Esophagus muscularis mucosa (tissue), 4 donors: ENCODE measurements at regions not wholly inside any gene's neighbourhood (a gene's known extent, or its start where the extent isn't known, plus 50 kb on each side); places are given as distances from the start of the nearest gene placed in this dataset.
"Not testable (repeated sequence)": the region's sequence is repeated elsewhere in the genome, so short reads cannot be mapped to it uniquely, and the experiment has no call there.

Experiments
- DNase-seq: peaks from one replicate; pipeline ENCODE4 v3.0.0-alpha.2; 2017; ENCODE audit errors: extremely low spot score
- H3K27ac ChIP-seq, 4 donors: fragments of 200-600 bp; sonication (generic); replicated peaks in 1 of 4; 1 replicate in 3 of 4; 2 replicates in 1 of 4; pipeline ENCODE4 v1.5.1; 2016 to 2019; ENCODE audit warnings: mild to moderate bottlenecking in 1 of 4
- H3K27me3 ChIP-seq, 4 donors: fragments of 200-600 bp; sonication (generic); one replicate each; pipeline versions ENCODE4 v1.5.1 to v1.6.0; 2016 to 2019
- H3K36me3 ChIP-seq, 4 donors: fragments of 200-600 bp; sonication (generic); one replicate each; pipeline ENCODE4 v1.5.1; 2016 to 2019
- H3K4me1 ChIP-seq, 4 donors: fragments of 200-600 bp; sonication (generic); one replicate each; pipeline ENCODE4 v1.5.1; 2016 to 2019
- H3K4me3 ChIP-seq, 4 donors: fragments of 200-600 bp; sonication (generic); 1 replicate in 2 of 4; 2 replicates in 2 of 4; pipeline ENCODE4 v1.5.1; 2016 to 2019; ENCODE audit warnings: mild to moderate bottlenecking in 4 of 4, moderate library complexity in 1 of 4
- H3K9me3 ChIP-seq, 4 donors: fragments of 200-600 bp; sonication (generic); 1 replicate in 3 of 4; 2 replicates in 1 of 4; pipeline ENCODE4 v1.5.1; 2016 to 2019
- CTCF ChIP-seq, 3 experiments: fragments of 200-600 bp in 2 of 3; fragments of 450-650 bp in 1 of 3; sonication (generic) in 2 of 3; IDR thresholded peaks; one replicate each; pipeline ENCODE4 v1.5.1; 2017 to 2019; ENCODE audit warnings: antibody characterized with exemption in 3 of 3, mild to moderate bottlenecking in 2 of 3, moderate library complexity in 1 of 3
- EP300 ChIP-seq: sonication (generic); formaldehyde crosslinking; IDR thresholded peaks from one replicate; pipeline ENCODE4 v1.6.1; 2017; ENCODE audit warnings: antibody characterized with exemption
- POLR2A ChIP-seq: fragments of 450-650 bp; IDR thresholded peaks from one replicate; pipeline ENCODE4 v1.6.1; 2017; ENCODE audit warnings: antibody characterized with exemption, moderate library complexity, mild to moderate bottlenecking, low read depth
- POLR2AphosphoS5 ChIP-seq, 2 donors: sonication (generic); formaldehyde crosslinking; IDR thresholded peaks; one replicate each; pipeline ENCODE4 v1.6.1; 2017; ENCODE audit warnings: antibody characterized with exemption in 2 of 2
- WGBS: methylation state at CpG from one replicate; pipeline ENCODE4 v1.1.5; 2018; 5-methylcytosine and 5-hydroxymethylcytosine counted together
- intact Hi-C: fragments of 100-400 bp; cut with DNase I; formaldehyde crosslinking; loops from one replicate; pipeline ENCODE4 v1.15.1; 2023

GRCh38 chr22:25281675-25282345 lies 62.4 kb downstream of the CRYBB2 start:
- Histone ChIP-seq H3K27ac (no peak overlapping the region), H3K4me3 (no peak overlapping the region), H3K9me3 (no peaks in the 10 kb centered on the region), H3K27me3 (peaks cover 0 to 73% (median 23%) of the 10 kb centered on the region in 4 donors), H3K4me1 (peaks cover 4 to 14% (median 11%) of the 10 kb centered on the region in 4 donors), H3K36me3 (no peaks in the 10 kb centered on the region)
- no peak for DNase-seq
- intact Hi-C loops = no loop called here
- WGBS = 22% methylated on average over 24 of the region's 26 CpGs
- TF ChIP-seq CTCF (IDR thresholded peaks at IDR 0.05) (no peak), EP300 (no peak), POLR2AphosphoS5 (IDR thresholded peaks at IDR 0.05) (no peak), POLR2A (no peak)

GRCh38 chr22:25282346-25282670 lies 62.9 kb downstream of the CRYBB2 start:
- Histone ChIP-seq H3K27me3 (peaks cover 0 to 73% (median 23%) of the 10 kb centered on the region in 4 donors), H3K36me3 (no peaks in the 10 kb centered on the region), H3K27ac (no peak overlapping the region), H3K4me3 (no peak overlapping the region), H3K4me1 (peaks cover 4 to 14% (median 11%) of the 10 kb centered on the region in 4 donors), H3K9me3 (no peaks in the 10 kb centered on the region)
- 0% methylated on average over 15 of the region's 17 CpGs for WGBS
- intact Hi-C loops = no loop called here
- no peak for DNase-seq
- TF ChIP-seq CTCF (IDR thresholded peaks at IDR 0.05) = no peak
- TF ChIP-seq EP300 = no peak
- TF ChIP-seq POLR2AphosphoS5 (IDR thresholded peaks at IDR 0.05) = no peak
- no peak for TF ChIP-seq POLR2A

DNA sequence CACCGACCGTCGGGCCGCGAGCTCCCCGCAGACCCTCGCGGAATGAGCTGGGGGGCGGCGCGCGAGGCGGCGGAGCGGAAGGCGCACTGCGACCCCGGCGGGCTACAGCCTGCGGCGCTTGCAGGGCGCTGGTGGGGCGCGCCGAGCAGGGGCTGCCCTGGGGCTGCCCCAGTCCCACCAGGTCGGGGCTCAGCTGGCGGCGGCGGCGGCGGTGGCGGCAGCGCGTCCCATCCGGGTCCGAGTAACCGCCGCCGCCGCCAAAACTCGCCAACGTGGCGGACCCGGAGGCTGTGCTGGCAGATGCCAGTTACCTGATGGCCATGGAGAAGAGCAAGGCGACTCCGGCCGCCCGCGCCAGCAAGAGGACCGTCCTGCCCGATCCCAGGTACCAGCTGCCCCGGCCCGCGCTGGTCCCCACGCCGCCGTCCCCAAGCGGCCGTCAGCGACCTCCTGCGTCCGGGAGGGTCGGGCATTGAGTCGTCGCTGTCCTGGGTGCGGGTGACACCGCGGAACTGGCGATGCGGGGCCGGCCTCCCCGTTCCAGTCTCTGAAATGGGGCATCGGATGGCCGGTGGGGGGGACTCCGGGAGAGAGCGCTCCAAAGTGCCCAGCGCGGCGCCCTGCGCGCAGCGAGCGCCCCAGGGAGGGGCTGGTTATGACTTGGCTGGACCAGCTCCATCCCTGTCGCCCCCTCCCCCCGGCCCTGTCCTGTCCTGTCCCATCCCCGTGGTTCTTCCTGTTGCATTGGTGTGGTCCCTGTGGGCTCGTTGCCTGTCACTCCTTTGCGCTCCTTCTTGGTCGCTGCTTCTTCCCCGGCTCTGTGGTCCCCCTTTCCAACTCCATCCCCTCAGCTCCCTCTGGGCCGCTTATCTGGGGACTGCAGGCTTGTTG lies 63.5 kb downstream of the CRYBB2 start:
- H3K4me3 ChIP-seq = no peak overlapping the region
- intact Hi-C loops = no loop called here
- H3K36me3 ChIP-seq = no peaks in the 10 kb centered on the region
- 0% methylated on average over 6 of the region's 91 CpGs for WGBS
- TF ChIP-seq EP300 (no peak), POLR2A (no peak), CTCF (IDR thresholded peaks at IDR 0.05) (no peak), POLR2AphosphoS5 (IDR thresholded peaks at IDR 0.05) (no peak)
- H3K4me1 ChIP-seq = peaks cover 4 to 14% (median 11%) of the 10 kb centered on the region in 4 donors
- peaks cover 0 to 68% (median 23%) of the 10 kb centered on the region in 4 donors for H3K27me3 ChIP-seq
- no peaks in the 10 kb centered on the region for H3K9me3 ChIP-seq
- DNase-seq = no peak
- no peak overlapping the region for H3K27ac ChIP-seq

- DNase-seq, intact Hi-C loops, H3K9me3 ChIP-seq, H3K4me3 ChIP-seq, H3K27ac ChIP-seq, H3K36me3 ChIP-seq, H3K4me1 ChIP-seq: not testable (repeated sequence)
- H3K27me3 ChIP-seq = peaks cover 0 to 28% (median 8%) of the 10 kb centered on the region in 4 donors
- WGBS = 88% methylated on average over 2 of the region's 5 CpGs
Observed at GRCh38 chr22:25288481-25288880, 69.0 kb downstream of the CRYBB2 start.

DNA sequence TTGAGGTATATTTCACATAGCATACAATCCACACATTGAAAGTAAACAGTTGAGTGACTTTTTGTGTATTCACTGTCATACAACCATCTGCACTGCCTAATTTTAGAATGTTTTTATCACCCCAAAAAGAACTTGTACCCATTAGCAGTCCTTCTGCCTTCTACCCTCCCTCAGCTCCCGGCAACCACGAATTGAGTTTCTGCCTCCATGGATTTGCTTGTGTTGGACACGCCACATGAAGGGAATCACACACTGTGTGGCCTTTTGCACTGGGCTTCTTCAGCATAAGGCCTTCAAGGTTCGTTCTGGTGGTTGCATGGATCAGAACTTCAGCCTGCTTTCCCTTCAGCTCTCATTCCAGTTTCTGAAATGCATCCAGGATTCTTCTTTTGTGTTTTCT lies 82.5 kb downstream of the CRYBB2 start:
- H3K27ac ChIP-seq, H3K4me3 ChIP-seq, H3K4me1 ChIP-seq, DNase-seq, intact Hi-C loops, H3K9me3 ChIP-seq, H3K36me3 ChIP-seq: not testable (repeated sequence)
- WGBS = 70% methylated on average over 4 of the region's 4 CpGs
- peaks cover 0 to 17% (median 0%) of the 10 kb centered on the region in 4 donors for H3K27me3 ChIP-seq

DNA sequence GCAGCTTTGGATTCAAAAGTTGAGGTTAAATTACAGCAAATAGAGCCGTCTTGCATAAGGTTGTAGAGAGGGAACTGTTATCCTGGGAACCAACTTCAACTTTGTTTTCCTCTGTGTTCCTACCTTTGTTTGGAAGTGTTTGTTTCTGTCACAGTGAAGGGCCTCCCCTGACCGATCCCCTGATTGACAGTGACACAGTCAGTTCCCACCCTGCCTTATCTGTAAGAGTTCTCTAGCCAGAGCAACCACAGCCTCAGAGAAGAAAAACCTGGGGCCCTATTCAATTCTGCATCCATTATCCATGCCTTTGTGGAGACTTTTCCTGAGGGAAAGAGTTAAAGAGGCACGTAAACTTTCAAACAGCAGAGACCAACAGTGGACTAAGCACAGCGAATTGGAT lies 90.1 kb downstream of the CRYBB2 start:
- H3K4me1 ChIP-seq, intact Hi-C loops, H3K27ac ChIP-seq, H3K27me3 ChIP-seq, H3K36me3 ChIP-seq, H3K9me3 ChIP-seq, H3K4me3 ChIP-seq, DNase-seq: not testable (repeated sequence)
- WGBS = 50% methylated on average over 1 of the region's 4 CpGs

DNA sequence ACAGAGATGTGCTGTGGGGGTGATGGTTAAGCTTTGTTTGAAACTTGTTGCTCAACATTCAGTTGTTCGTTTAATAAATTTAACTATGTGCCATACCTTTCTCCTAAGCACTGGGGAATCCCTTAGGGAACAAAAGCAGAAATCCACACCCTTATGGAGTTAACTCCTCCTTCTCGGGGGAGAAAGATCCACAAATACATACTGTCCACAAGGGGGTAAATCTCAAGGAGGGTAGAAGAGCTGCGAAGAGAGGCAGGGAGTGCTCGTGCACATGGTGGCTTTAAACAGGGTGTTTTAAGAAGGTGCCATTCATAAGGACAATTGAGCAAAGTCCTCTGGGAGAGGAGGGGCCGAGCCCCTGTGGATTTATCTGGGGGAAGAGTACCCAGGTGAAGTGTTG lies 92.5 kb downstream of the CRYBB2 start:
- H3K4me3 ChIP-seq, H3K36me3 ChIP-seq, H3K9me3 ChIP-seq, intact Hi-C loops, H3K4me1 ChIP-seq, DNase-seq, H3K27ac ChIP-seq: not testable (repeated sequence)
- no CpG with 5 or more reads among the region's 5 CpGs for WGBS
- peaks cover 0 to 11% (median 0%) of the 10 kb centered on the region in 4 donors for H3K27me3 ChIP-seq
